WERI-Rb-1 (cell line): ENCODE measurements at regions not wholly inside any gene's neighbourhood (a gene's known extent, or its start where the extent isn't known, plus 50 kb on each side); places are given as distances from the start of the nearest gene placed in this dataset.

ENCODE experiments used
- DNase-seq: peaks from one replicate; pipeline ENCODE4 v3.0.0-alpha.2; 2020
- H3K27ac ChIP-seq: fragments of 250-450 bp; sonication (Bioruptor Pico); 2 replicates; pipeline ENCODE4 v1.5.1; 2020; ENCODE audit warnings: mild to moderate bottlenecking, moderate library complexity
- H3K27me3 ChIP-seq: fragments of 250-450 bp; sonication (Bioruptor Pico); 2 replicates; pipeline ENCODE4 v1.5.1; 2021; ENCODE audit warnings: mild to moderate bottlenecking, low read depth, moderate library complexity; ENCODE audit not compliant: insufficient read depth, severe bottlenecking
- H3K36me3 ChIP-seq: fragments of 250-450 bp; sonication (Bioruptor Pico); 2 replicates; pipeline ENCODE4 v1.5.1; 2020; ENCODE audit warnings: mild to moderate bottlenecking, moderate library complexity
- H3K4me3 ChIP-seq: 2 replicates; pipeline ENCODE4 v1.5.1; 2011; ENCODE audit warnings: low read depth, mild to moderate bottlenecking, control low read depth, low read length
- H3K9me3 ChIP-seq: fragments of 250-450 bp; sonication (Bioruptor Pico); 2 replicates; pipeline ENCODE4 v1.5.1; 2021; ENCODE audit warnings: mild to moderate bottlenecking, moderate library complexity; ENCODE audit not compliant: severe bottlenecking
- CTCF ChIP-seq: IDR thresholded peaks from 2 replicates; pipeline ENCODE4 v1.5.1; 2011; ENCODE audit warnings: low read depth, mild to moderate bottlenecking, control low read depth, inconsistent platforms, low read length

- Histone ChIP-seq H3K9me3 (no peaks in the 10 kb centered on the region), H3K27ac (no peak overlapping the region), H3K36me3 (no peaks in the 10 kb centered on the region), H3K27me3 (peaks cover 81% of the 10 kb centered on the region), H3K4me3 (no peak overlapping the region)
- no peak for DNase-seq
- TF ChIP-seq CTCF, result no peak
Measured at GRCh38 chr19:28913626-28914025, 299.3 kb downstream of the UQCRFS1 start.

- H3K9me3 ChIP-seq, result no peaks in the 10 kb centered on the region
- peaks cover 85% of the 10 kb centered on the region for H3K27me3 ChIP-seq
- H3K36me3 ChIP-seq, result no peaks in the 10 kb centered on the region
- DNase-seq, result no peak
- no peak overlapping the region for H3K27ac ChIP-seq
- no peak for TF ChIP-seq CTCF
- no peak overlapping the region for H3K4me3 ChIP-seq
Measured at GRCh38 chr19:28908941-28909340, 304.0 kb downstream of the UQCRFS1 start.

GRCh38 chr19:28907534-28907933 is 305.4 kb downstream of the UQCRFS1 start:
- Histone ChIP-seq H3K4me3 (no peak overlapping the region), H3K9me3 (no peaks in the 10 kb centered on the region), H3K27ac (no peak overlapping the region), H3K27me3 (peaks cover 85% of the 10 kb centered on the region), H3K36me3 (no peaks in the 10 kb centered on the region)
- no peak for TF ChIP-seq CTCF
- no peak for DNase-seq

GRCh38 chr19:28905996-28906395 is 307.0 kb downstream of the UQCRFS1 start:
- Histone ChIP-seq H3K4me3 (no peak overlapping the region), H3K9me3 (no peaks in the 10 kb centered on the region), H3K27ac (no peak overlapping the region), H3K36me3 (no peaks in the 10 kb centered on the region), H3K27me3 (peaks cover 84% of the 10 kb centered on the region)
- no peak for DNase-seq
- TF ChIP-seq CTCF, result no peak

- Histone ChIP-seq H3K36me3 (no peaks in the 10 kb centered on the region), H3K9me3 (no peaks in the 10 kb centered on the region), H3K27ac (no peak overlapping the region), H3K27me3 (peaks cover 82% of the 10 kb centered on the region), H3K4me3 (no peak overlapping the region)
- DNase-seq, result no peak
- TF ChIP-seq CTCF, result no peak
Measured at GRCh38 chr19:28899703-28900102, 313.2 kb downstream of the UQCRFS1 start.

DNA sequence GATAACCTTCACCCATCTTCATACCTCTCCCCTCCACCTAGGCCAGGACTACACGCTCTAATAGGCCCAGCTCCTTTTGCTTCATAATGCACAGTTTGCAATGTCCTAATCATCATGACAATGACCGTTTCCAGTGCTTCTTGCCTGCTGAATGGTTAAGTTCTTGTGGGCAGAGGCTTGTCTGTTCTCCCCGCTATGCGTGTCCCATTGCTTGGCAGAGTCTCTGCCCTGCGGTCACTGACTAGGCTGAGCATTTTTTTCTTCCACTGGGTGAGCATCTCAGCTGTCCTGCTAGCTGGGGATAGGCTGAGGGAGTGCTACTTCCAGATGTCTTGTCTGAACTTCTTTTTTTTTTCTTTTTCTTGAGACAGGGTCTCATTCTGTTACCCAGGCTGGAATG is 314.7 kb downstream of the UQCRFS1 start:
- Histone ChIP-seq H3K9me3 (no peaks in the 10 kb centered on the region), H3K27ac (no peak overlapping the region), H3K4me3 (no peak overlapping the region), H3K27me3 (peaks cover 79% of the 10 kb centered on the region), H3K36me3 (no peaks in the 10 kb centered on the region)
- TF ChIP-seq CTCF, result no peak
- DNase-seq, result no peak
